NCI-H1092 (cell line): ENCODE measurements at regions not wholly inside any gene's neighbourhood (a gene's known extent, or its start where the extent isn't known, plus 50 kb on each side); places are given as distances from the start of the nearest gene placed in this dataset.
"Not testable (repeated sequence)": the region's sequence is repeated elsewhere in the genome, so short reads cannot be mapped to it uniquely, and the experiment has no call there.

ENCODE experiments used
- DNase-seq: peaks from one replicate; lab custom pipeline; 2025; lab: John Stamatoyannopoulos, UW

- no peak for DNase-seq
Observed at GRCh38 chr7:65800890-65801341, 72.0 kb upstream of the VKORC1L1 start.

GRCh38 chr7:65804887-65805286 lies 68.0 kb upstream of the VKORC1L1 start:
- DNase-seq = no peak

DNA sequence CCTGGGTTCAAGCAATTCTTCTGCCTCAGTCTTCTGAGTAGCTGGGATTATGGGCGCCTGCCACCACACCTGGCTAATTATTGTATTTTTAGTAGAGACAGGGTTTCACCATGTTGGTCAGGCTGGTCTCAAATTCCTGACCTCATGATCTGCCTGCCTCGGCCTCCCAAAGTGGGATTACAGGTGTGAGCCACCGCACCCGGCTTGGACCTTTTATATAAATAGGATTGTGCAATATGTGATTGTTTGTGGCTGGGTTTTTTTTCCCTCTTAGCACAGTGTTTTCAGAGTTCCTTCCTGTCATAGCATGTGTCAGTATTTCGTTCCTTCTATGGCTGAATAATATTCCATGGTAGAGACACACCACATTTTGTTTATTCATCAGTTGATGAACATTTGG lies 65.8 kb upstream of the VKORC1L1 start:
- DNase-seq = not testable (repeated sequence)

GRCh38 chr7:65809259-65809981 lies 63.5 kb upstream of the VKORC1L1 start:
- DNase-seq = no peak

DNA sequence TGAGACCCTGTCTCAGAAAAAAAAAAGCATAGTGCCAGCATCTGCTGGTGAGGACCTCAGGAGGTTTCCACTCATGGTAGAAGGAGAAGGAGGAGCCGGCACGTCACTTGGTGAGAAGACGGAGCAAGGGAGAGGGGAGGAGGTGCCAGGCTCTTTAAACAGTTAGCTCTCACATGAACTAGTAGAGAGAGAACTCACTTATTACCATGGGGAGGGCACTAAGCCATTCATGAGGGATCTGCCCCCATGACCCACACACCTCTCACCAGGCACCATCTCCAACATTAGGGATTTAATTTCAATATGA lies 62.9 kb upstream of the VKORC1L1 start:
- no peak for DNase-seq

DNA sequence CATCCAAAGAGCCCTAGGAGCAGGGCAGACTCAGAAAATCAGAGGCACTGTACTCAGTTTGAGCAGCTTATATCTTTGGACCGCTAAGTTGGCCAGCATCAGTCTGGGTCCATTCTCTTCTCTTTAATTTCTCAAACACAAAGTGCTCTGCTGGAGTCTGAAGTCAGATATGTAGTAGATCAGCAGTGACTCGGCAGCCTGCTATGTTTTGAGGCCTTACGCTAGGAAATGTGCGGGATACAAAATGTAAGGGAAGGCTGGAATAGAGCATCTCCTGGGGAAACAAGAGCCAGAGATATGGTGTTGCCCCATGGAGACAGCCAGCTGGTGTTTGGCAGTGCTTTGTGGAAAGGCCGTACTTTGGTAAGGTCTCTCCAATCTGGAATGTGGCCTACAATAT lies 60.6 kb upstream of the VKORC1L1 start:
- DNase-seq = no peak

DNA sequence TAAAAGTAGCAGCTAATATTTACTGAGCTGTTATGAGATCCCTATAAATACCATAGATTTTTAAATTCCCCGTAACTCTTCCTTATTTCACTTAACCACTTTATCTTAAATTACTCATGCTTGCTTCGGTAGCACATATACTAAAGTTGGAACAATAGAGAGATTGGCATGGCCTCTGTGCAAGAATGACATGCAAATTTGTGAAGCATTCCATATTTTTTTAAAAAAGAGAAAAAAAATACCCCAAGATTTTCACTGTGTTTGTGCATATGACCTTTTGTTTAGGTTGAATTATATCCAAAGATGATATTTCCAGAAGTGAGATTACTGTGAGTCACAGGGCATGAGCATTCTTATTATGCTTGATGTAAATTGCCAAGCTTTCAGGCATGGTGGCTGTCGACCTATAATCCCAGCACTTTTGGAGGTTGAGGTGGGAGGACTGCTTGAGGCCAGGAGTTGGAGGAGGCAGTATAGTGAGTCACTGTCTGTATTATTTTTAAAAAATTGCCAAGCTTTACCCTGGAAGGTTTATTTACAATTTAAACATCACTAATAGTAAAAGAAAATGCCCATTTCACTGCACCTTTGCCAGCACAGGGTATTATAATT lies 58.2 kb upstream of the VKORC1L1 start:
- not testable (repeated sequence) for DNase-seq

- DNase-seq = no peak
Observed at GRCh38 chr7:65820287-65820950, 52.5 kb upstream of the VKORC1L1 start.
